ENCODE measurements at regions not wholly inside any gene's neighbourhood (a gene's known extent, or its start where the extent isn't known, plus 50 kb on each side); places are given as distances from the start of the nearest gene placed in this dataset.
"Not testable (repeated sequence)": the region's sequence is repeated elsewhere in the genome, so short reads cannot be mapped to it uniquely, and the experiment has no call there.

DNA sequence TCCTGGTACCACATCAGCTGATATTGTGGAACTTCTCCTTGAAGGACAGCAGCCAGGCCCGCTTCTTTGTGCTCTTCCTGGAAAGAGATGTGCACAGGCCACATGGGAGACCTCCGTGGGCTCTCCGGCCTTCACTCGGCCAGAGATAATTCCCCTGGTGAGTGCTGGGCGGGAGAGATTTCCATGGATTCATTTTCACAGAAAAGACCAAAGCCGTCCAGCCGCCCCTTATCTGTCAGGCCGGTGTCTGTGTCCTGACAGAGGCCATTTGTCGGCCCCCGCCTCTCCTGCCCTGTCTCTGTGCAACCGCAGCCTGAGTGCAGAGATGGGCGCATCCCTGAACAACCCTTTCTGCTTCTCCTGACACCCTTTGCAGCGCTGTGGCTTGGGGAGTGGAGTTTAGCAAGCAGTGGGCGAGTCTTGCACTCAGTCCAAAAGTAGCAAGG lies 197.9 kb downstream of the BANP start:
- not testable (repeated sequence) for H3K27me3 ChIP-seq (replicated peaks; ENCODE audit: control insufficient read depth, insufficient read depth, low read length); H3K36me3 ChIP-seq (ENCODE audit: control insufficient read depth, insufficient read depth, low read length, severe bottlenecking); DNase-seq (ENCODE audit: low read depth); H3K9ac ChIP-seq (ENCODE audit: low read length); H3K4me1 ChIP-seq (ENCODE audit: control insufficient read depth, insufficient read depth, low read length); H3K9me3 ChIP-seq (ENCODE audit: control insufficient read depth, low read length); H3K4me3 ChIP-seq (ENCODE audit: low read length)

DNA sequence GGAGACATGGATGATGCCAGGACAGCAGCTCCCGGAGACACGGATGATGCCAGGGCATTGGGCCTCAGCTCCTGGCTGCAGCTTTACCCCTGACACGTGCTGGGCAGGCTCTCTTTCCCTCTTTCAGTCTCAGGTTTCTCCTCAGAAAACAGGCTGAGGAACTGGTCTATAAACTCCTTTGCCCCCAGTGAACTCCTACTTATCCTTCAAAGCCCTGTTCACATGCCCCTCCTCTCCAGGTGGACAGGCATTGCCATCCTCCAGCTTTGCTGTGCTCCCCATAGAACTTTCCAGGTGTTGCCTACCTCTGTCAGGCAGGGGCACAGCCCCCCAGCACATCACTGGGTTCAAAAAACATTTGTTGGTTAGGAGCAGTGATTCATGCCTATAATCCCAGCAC lies 198.4 kb downstream of the BANP start:
- not testable (repeated sequence) for H3K36me3 ChIP-seq (ENCODE audit: control insufficient read depth, insufficient read depth, low read length, severe bottlenecking); H3K9me3 ChIP-seq (ENCODE audit: control insufficient read depth, low read length); DNase-seq (ENCODE audit: low read depth); H3K9ac ChIP-seq (ENCODE audit: low read length); H3K27me3 ChIP-seq (replicated peaks; ENCODE audit: control insufficient read depth, insufficient read depth, low read length); H3K4me1 ChIP-seq (ENCODE audit: control insufficient read depth, insufficient read depth, low read length); H3K4me3 ChIP-seq (ENCODE audit: low read length)

DNA sequence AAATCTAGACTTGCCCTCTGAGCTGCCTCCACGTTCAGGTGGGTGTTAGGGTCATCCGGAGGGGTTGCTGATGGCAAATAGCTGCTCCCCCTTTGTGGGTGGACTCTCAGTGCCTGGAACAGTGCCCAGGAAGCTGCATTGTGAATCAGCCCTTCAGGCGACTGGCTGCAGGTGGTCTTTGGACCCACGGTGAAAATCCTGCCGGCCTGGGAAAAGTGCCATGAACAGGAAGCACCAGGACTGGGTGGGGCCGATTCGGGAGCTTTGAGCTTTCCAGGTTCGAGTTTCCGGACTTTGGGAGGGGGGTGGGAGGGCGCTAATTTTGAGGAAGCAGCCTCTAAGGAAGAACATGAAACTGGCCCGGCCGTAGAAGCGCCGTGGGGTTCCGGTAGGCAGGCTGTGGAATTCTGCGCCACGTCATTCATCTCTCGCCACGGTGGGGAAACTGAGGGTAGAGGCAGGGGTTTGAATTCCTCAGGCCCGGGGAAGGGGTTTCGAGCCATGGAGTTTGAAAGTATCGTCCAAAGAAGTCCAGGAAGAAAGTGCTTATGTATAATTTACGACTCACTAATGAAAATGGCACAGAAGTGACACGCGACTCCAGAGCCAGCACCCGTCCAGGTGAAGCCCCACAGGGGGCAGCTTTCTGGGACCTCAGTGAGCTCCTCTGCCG lies 199.4 kb downstream of the BANP start:
- H3K9me3 ChIP-seq (ENCODE audit: control insufficient read depth, low read length); H3K9ac ChIP-seq (ENCODE audit: low read length); H3K4me1 ChIP-seq (ENCODE audit: control insufficient read depth, insufficient read depth, low read length); DNase-seq (ENCODE audit: low read depth); H3K36me3 ChIP-seq (ENCODE audit: control insufficient read depth, insufficient read depth, low read length, severe bottlenecking); H3K4me3 ChIP-seq (ENCODE audit: low read length); H3K27me3 ChIP-seq (replicated peaks; ENCODE audit: control insufficient read depth, insufficient read depth, low read length): not testable (repeated sequence)

DNA sequence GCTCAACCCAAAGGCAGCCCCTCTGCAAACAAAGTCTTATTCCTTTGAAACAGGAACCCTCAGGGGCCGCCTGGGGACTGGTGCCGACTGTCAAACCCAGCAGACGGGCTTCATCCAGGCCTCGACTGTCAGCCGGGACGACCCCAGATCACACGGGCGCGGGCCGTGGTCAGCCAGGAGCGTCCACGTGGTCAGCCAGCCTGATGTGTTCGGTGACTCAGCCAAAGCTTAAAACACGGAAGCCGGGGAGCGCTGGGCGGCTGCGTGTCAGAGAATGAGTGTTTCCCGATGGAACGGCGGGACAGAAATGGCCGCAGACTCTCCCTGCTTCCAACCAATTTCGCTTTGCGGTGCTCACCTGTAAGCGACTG lies 199.9 kb downstream of the BANP start:
- DNase-seq (ENCODE audit: low read depth) = not testable (repeated sequence)

DNA sequence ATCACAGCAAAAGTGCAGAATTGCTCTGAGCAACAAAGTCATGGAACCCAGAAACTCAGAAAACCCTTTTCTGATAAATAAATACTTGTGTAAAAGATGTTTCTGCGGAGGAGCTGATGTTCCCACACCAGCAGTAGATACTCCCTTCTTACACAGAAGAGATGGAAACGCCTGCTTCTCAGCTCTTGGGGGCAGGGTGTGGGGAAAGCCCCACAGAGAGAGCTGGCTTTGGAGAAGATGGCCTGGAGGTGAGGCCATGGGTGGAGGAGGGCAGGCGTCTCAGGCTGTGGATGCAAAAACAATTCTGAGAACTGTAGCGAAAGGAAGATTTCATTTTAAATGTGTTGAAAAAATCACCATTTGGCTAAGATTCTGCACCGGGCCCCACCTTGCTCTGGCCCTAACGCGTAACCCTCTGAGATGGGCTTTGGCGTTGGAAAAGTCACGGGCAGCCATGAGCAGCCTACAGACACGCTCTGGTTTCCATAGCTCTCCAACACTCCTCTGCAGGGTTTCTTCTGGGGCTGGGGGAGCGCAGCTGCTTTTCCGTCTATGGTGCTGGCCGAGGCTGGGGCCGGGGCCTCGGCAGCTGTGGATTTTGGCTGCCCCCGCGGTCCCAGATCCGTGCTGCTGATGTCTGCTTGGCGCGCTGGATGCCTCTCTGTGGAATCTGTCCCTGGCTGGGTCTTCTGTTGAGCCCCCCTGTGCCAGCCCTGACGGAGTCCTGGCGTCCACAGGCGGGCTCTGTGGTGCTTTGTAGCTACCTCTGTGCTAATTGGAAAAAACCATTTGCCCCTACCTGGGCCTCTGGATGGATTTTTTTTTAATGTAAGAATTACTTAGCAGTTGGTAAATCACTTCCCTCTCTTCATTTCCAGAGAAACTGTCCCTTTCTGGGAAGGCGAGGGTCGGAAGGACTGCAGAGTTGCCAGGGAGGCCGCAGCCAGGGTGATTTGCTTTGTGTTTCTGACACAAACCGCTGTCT lies 200.9 kb downstream of the BANP start:
- H3K27me3 ChIP-seq (replicated peaks; ENCODE audit: control insufficient read depth, insufficient read depth, low read length); DNase-seq (ENCODE audit: low read depth); H3K4me3 ChIP-seq (ENCODE audit: low read length); H3K36me3 ChIP-seq (ENCODE audit: control insufficient read depth, insufficient read depth, low read length, severe bottlenecking); H3K4me1 ChIP-seq (ENCODE audit: control insufficient read depth, insufficient read depth, low read length); H3K9me3 ChIP-seq (ENCODE audit: control insufficient read depth, low read length); H3K9ac ChIP-seq (ENCODE audit: low read length): not testable (repeated sequence)

More for the DNA sequence above, 199.9 kb downstream of the BANP start:
- H3K4me3 ChIP-seq (ENCODE audit: low read length); H3K4me1 ChIP-seq (ENCODE audit: control insufficient read depth, insufficient read depth, low read length); H3K36me3 ChIP-seq (ENCODE audit: control insufficient read depth, insufficient read depth, low read length, severe bottlenecking); H3K9me3 ChIP-seq (ENCODE audit: control insufficient read depth, low read length); H3K27me3 ChIP-seq (replicated peaks; ENCODE audit: control insufficient read depth, insufficient read depth, low read length); H3K9ac ChIP-seq (ENCODE audit: low read length): not testable (repeated sequence)

DNA sequence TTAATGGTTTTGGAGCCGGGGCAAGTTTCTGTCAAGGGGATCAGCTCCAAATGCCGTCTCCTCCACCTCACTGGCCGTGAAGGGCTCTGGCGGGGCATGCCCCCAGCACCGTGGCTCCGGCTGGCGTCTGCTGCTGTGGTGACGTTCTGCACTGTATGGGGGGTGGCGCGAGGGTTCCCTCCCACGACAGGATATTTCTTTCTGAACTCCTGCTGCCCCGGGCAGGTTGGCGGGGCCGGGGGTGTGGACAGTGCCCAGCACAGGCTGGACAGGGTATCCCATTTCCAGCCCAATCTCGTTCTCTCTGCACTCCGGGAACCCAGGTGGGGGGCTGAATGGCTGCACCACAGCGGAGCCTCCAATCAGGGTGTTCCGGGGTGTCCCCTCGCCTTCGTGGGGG lies 201.6 kb downstream of the BANP start:
- not testable (repeated sequence) for H3K9me3 ChIP-seq (ENCODE audit: control insufficient read depth, low read length); H3K36me3 ChIP-seq (ENCODE audit: control insufficient read depth, insufficient read depth, low read length, severe bottlenecking); DNase-seq (ENCODE audit: low read depth)

DNA sequence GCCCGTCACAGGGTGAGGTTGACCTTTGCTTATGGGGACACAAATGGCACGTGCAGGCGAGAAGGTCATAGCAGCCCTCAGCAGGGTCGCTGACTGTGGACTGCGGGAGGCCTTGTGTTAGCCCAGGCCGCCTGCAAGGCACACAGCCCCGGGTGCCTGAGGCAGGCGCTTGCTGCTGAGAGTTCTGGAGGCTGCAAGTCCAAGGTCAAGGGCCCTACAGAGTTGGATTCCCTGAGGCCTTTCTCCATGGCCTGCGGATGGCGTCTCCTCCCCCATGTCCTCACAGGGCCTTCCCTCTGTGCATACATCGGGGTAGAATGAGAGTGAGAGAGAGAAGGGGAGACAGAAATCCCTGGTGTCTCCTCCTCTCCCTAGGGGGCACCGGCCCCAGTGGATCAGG lies 202.3 kb downstream of the BANP start:
- H3K9me3 ChIP-seq (ENCODE audit: control insufficient read depth, low read length); DNase-seq (ENCODE audit: low read depth); H3K9ac ChIP-seq (ENCODE audit: low read length); H3K36me3 ChIP-seq (ENCODE audit: control insufficient read depth, insufficient read depth, low read length, severe bottlenecking); H3K27me3 ChIP-seq (replicated peaks; ENCODE audit: control insufficient read depth, insufficient read depth, low read length); H3K4me3 ChIP-seq (ENCODE audit: low read length); H3K4me1 ChIP-seq (ENCODE audit: control insufficient read depth, insufficient read depth, low read length): not testable (repeated sequence)

More for the DNA sequence above, 201.6 kb downstream of the BANP start:
- H3K4me1 ChIP-seq (ENCODE audit: control insufficient read depth, insufficient read depth, low read length); H3K9ac ChIP-seq (ENCODE audit: low read length); H3K4me3 ChIP-seq (ENCODE audit: low read length); H3K27me3 ChIP-seq (replicated peaks; ENCODE audit: control insufficient read depth, insufficient read depth, low read length): not testable (repeated sequence)

DNA sequence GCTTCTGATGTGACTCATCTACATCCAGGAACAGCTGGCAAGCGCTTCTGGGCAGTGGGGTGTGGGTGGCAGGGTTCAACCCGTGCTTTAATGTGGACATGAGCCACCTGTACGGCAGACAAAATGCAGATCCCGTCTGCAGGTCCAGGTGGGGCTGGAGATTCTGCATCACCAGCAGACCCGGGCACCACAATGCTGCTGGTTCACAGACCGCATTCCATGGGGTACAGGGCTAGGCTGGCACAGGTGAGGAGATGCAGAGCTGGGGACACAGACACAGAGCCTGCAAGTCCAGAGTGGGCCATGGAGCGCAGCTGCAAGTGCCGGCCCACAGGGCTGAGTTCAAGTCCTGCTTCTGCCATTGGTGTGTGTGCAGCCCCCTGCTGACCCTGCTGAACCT lies 203.7 kb downstream of the BANP start:
- not testable (repeated sequence) for DNase-seq (ENCODE audit: low read depth); H3K9me3 ChIP-seq (ENCODE audit: control insufficient read depth, low read length); H3K36me3 ChIP-seq (ENCODE audit: control insufficient read depth, insufficient read depth, low read length, severe bottlenecking); H3K27me3 ChIP-seq (replicated peaks; ENCODE audit: control insufficient read depth, insufficient read depth, low read length); H3K4me3 ChIP-seq (ENCODE audit: low read length); H3K4me1 ChIP-seq (ENCODE audit: control insufficient read depth, insufficient read depth, low read length); H3K9ac ChIP-seq (ENCODE audit: low read length)

DNA sequence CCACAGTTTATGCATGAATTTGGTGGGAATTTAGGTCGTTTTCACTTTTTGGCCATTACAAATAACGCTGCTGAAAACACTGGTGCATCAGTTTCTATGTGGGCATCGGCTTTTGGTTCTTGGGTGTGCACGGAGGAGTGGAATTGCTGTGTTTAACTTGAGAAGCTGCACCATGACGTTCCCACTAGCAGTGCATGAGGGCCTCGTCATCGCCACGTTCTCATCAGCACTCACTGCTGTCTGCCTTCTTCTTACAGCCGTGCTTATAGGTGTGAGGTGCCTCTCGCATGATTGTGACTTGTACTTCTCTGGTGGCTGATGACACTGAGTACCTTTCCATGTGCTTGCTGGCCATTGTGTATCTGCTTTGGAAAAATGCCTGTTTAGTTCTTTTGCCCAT lies 204.4 kb downstream of the BANP start:
- not testable (repeated sequence) for H3K4me3 ChIP-seq (ENCODE audit: low read length); H3K9me3 ChIP-seq (ENCODE audit: control insufficient read depth, low read length); DNase-seq (ENCODE audit: low read depth); H3K4me1 ChIP-seq (ENCODE audit: control insufficient read depth, insufficient read depth, low read length); H3K36me3 ChIP-seq (ENCODE audit: control insufficient read depth, insufficient read depth, low read length, severe bottlenecking); H3K9ac ChIP-seq (ENCODE audit: low read length); H3K27me3 ChIP-seq (replicated peaks; ENCODE audit: control insufficient read depth, insufficient read depth, low read length)

DNA sequence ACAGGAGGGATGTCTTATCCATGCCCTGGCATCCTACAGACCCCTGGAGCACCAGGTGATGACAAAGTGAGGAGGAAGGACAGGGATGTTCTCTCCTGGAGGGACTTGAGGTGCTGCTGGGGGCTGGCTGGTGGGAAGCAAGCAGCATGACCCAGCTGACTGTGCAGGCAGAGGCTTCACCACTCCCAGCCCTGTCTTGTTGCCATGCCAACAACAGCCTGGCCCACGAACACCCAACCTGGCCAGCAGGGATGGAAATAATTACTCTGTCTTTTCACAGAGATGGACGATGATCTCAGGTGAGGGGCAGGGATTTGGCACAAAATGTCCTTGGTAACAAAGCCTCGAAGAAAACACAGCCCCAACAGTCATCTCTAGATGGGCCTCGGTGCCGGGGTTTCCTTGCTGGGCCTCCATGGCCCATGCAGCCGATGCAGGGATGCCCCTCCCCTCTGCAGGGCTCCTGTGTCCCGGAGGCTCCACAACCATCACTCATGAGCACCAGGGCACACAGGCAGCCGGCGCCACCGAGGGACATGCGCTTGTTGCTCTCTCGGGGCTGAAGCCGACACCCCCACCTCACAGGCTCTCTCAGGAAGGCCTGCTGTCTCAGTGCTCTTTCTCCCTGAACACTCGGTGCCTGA lies 205.5 kb downstream of the BANP start:
- DNase-seq (ENCODE audit: low read depth); H3K4me3 ChIP-seq (ENCODE audit: low read length); H3K9me3 ChIP-seq (ENCODE audit: control insufficient read depth, low read length); H3K4me1 ChIP-seq (ENCODE audit: control insufficient read depth, insufficient read depth, low read length); H3K27me3 ChIP-seq (replicated peaks; ENCODE audit: control insufficient read depth, insufficient read depth, low read length); H3K36me3 ChIP-seq (ENCODE audit: control insufficient read depth, insufficient read depth, low read length, severe bottlenecking); H3K9ac ChIP-seq (ENCODE audit: low read length): not testable (repeated sequence)

DNA sequence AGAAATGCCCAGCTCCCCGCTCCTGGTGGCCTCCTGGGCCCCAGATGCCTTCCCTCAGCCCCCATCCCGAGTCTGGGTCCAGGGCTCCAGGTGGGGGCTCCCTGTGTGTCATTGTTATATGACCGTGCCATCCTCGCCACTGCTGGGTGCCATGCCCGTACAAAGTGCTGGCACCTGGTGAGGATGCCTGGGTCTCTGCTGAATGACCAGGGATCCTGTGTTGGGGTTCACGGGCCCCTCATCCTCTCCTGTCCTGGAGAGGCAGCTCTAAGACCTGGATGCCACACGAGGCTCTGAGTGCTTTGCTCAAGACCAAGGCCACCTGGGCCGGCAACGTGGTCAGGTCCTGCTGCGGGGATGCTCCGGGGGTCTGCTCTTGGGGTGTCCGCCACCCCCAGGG lies 206.5 kb downstream of the BANP start:
- not testable (repeated sequence) for DNase-seq (ENCODE audit: low read depth); H3K9ac ChIP-seq (ENCODE audit: low read length); H3K4me3 ChIP-seq (ENCODE audit: low read length); H3K9me3 ChIP-seq (ENCODE audit: control insufficient read depth, low read length); H3K4me1 ChIP-seq (ENCODE audit: control insufficient read depth, insufficient read depth, low read length); H3K36me3 ChIP-seq (ENCODE audit: control insufficient read depth, insufficient read depth, low read length, severe bottlenecking); H3K27me3 ChIP-seq (replicated peaks; ENCODE audit: control insufficient read depth, insufficient read depth, low read length)

Measured in adipocyte (in vitro differentiated cells).